Nephron (organoid): ENCODE measurements at regions not wholly inside any gene's neighbourhood (a gene's known extent, or its start where the extent isn't known, plus 50 kb on each side); places are given as distances from the start of the nearest gene placed in this dataset.

ENCODE experiments used
- H3K27ac Mint-ChIP-seq, 3 experiments: 2 replicates each; pipeline ENCODE4 v1.8.0; 2020; ENCODE audit warnings: mixed read lengths in 3 of 3, mild to moderate bottlenecking in 2 of 3, moderate library complexity in 1 of 3
- H3K27me3 Mint-ChIP-seq: 2 replicates; pipeline ENCODE4 v1.8.0; 2021; ENCODE audit warnings: low read depth, mild to moderate bottlenecking, moderate library complexity, mixed read lengths
- H3K36me3 Mint-ChIP-seq: 2 replicates; pipeline ENCODE4 v1.8.0; 2020; ENCODE audit warnings: low read depth, mixed read lengths
- H3K4me1 Mint-ChIP-seq: 2 replicates; pipeline ENCODE4 v1.8.0; 2020; ENCODE audit warnings: mixed read lengths
- H3K4me3 Mint-ChIP-seq, 3 experiments: 2 replicates each; pipeline ENCODE4 v1.8.0; 2020; ENCODE audit warnings: mild to moderate bottlenecking in 3 of 3, mixed read lengths in 3 of 3, moderate library complexity in 2 of 3
- H3K9me3 Mint-ChIP-seq: 2 replicates; pipeline ENCODE4 v1.8.0; 2020; ENCODE audit warnings: mixed read lengths
- CTCF ChIP-seq, 3 experiments: fragments of 200-600 bp; sonication (generic); IDR thresholded peaks; one replicate each; pipeline ENCODE4 v1.5.0; 2021; ENCODE audit warnings: antibody characterized with exemption in 3 of 3; ENCODE audit not compliant: unreplicated experiment in 3 of 3

GRCh38 chr18:27824841-27825681, 351.9 kb downstream of the CDH2 start:
- no peaks in the 10 kb centered on the region for H3K27me3 Mint-ChIP-seq
- H3K4me1 Mint-ChIP-seq = peaks cover 18% of the 10 kb centered on the region
- H3K9me3 Mint-ChIP-seq = peaks cover 2% of the 10 kb centered on the region
- no peak for TF ChIP-seq CTCF (IDR thresholded peaks at IDR 0.05; ENCODE audit: unreplicated experiment in 3 of 3)
- H3K27ac Mint-ChIP-seq = peak overlapping the region in 1 of 3 experiments; percentile 35
- no peaks in the 10 kb centered on the region for H3K36me3 Mint-ChIP-seq
- H3K4me3 Mint-ChIP-seq = no peak overlapping the region

- TF ChIP-seq CTCF (IDR thresholded peaks at IDR 0.05; ENCODE audit: unreplicated experiment in 3 of 3) = no peak
- Mint-ChIP-seq H3K27me3 (no peaks in the 10 kb centered on the region), H3K36me3 (no peaks in the 10 kb centered on the region), H3K27ac (peak overlapping the region in 1 of 3 experiments; percentile 66), H3K4me1 (peaks cover 18% of the 10 kb centered on the region), H3K9me3 (peaks cover 4% of the 10 kb centered on the region), H3K4me3 (no peak overlapping the region)
Measured at GRCh38 chr18:27824275-27824674, 352.7 kb downstream of the CDH2 start.

- Mint-ChIP-seq H3K4me1 (peaks cover 18% of the 10 kb centered on the region), H3K9me3 (peaks cover 3% of the 10 kb centered on the region), H3K36me3 (no peaks in the 10 kb centered on the region), H3K4me3 (no peak overlapping the region), H3K27me3 (no peaks in the 10 kb centered on the region), H3K27ac (no peak overlapping the region)
- TF ChIP-seq CTCF (IDR thresholded peaks at IDR 0.05; ENCODE audit: unreplicated experiment in 3 of 3) = no peak
Measured at GRCh38 chr18:27823053-27823452, 353.9 kb downstream of the CDH2 start.

GRCh38 chr18:27808683-27809082, 368.2 kb downstream of the CDH2 start:
- H3K27me3 Mint-ChIP-seq = peaks cover 4% of the 10 kb centered on the region
- H3K4me1 Mint-ChIP-seq = no peaks in the 10 kb centered on the region
- no peak overlapping the region for H3K4me3 Mint-ChIP-seq
- H3K36me3 Mint-ChIP-seq = no peaks in the 10 kb centered on the region
- no peaks in the 10 kb centered on the region for H3K9me3 Mint-ChIP-seq
- H3K27ac Mint-ChIP-seq = no peak overlapping the region
- TF ChIP-seq CTCF (IDR thresholded peaks at IDR 0.05; ENCODE audit: unreplicated experiment in 3 of 3) = no peak

GRCh38 chr18:27803957-27804356, 373.0 kb downstream of the CDH2 start:
- H3K4me1 Mint-ChIP-seq = peaks cover 10% of the 10 kb centered on the region
- no peak overlapping the region for H3K27ac Mint-ChIP-seq
- no peaks in the 10 kb centered on the region for H3K36me3 Mint-ChIP-seq
- H3K4me3 Mint-ChIP-seq = no peak overlapping the region
- TF ChIP-seq CTCF (IDR thresholded peaks at IDR 0.05; ENCODE audit: unreplicated experiment in 3 of 3) = no peak
- peaks cover 4% of the 10 kb centered on the region for H3K27me3 Mint-ChIP-seq
- H3K9me3 Mint-ChIP-seq = peaks cover 3% of the 10 kb centered on the region

- H3K36me3 Mint-ChIP-seq = no peaks in the 10 kb centered on the region
- H3K4me3 Mint-ChIP-seq = no peak overlapping the region
- no peak for TF ChIP-seq CTCF (IDR thresholded peaks at IDR 0.05; ENCODE audit: unreplicated experiment in 3 of 3)
- peaks cover 60% of the 10 kb centered on the region for H3K4me1 Mint-ChIP-seq
- H3K27me3 Mint-ChIP-seq = no peaks in the 10 kb centered on the region
- peaks cover 3% of the 10 kb centered on the region for H3K9me3 Mint-ChIP-seq
- peak overlapping the region in 2 of 3 experiments; percentile 30 to 73 for H3K27ac Mint-ChIP-seq
Measured at GRCh38 chr18:27797484-27797883, 379.4 kb downstream of the CDH2 start.
